HFFc6 (cell line): ENCODE measurements at regions not wholly inside any gene's neighbourhood (a gene's known extent, or its start where the extent isn't known, plus 50 kb on each side); places are given as distances from the start of the nearest gene placed in this dataset.
A peak's percentile ranks its signal among the peaks of the same experiment; 100 is the strongest.

Experiments
- DNase-seq: peaks from one replicate; pipeline ENCODE4 v3.0.0-alpha.2; 2018
- H3K27ac Mint-ChIP-seq: 2 replicates; pipeline ENCODE4 v1.8.0; 2020; ENCODE audit warnings: mild to moderate bottlenecking, mixed read lengths
- H3K27me3 Mint-ChIP-seq: 2 replicates; pipeline ENCODE4 v1.8.0; 2021; ENCODE audit warnings: mild to moderate bottlenecking, moderate library complexity, mixed read lengths; ENCODE audit not compliant: insufficient read depth
- H3K36me3 Mint-ChIP-seq: 2 replicates; pipeline ENCODE4 v1.8.0; 2021; ENCODE audit warnings: low read depth, mixed read lengths
- H3K4me1 Mint-ChIP-seq: 2 replicates; pipeline ENCODE4 v1.8.0; 2020; ENCODE audit warnings: low read depth, mixed read lengths
- H3K4me3 Mint-ChIP-seq: 2 replicates; pipeline ENCODE4 v1.8.0; 2020; ENCODE audit warnings: mild to moderate bottlenecking, moderate library complexity, mixed read lengths
- H3K9me3 Mint-ChIP-seq: 2 replicates; pipeline ENCODE4 v1.8.0; 2020; ENCODE audit warnings: mild to moderate bottlenecking, mixed read lengths
- CTCF ChIP-seq: fragments of 200-600 bp; sonication (generic); IDR thresholded peaks from 2 replicates; pipeline ENCODE4 v1.5.0; 2021; ENCODE audit warnings: antibody characterized with exemption, mild to moderate bottlenecking

- peak; percentile 82 for TF ChIP-seq CTCF
- Mint-ChIP-seq H3K27ac (no peak overlapping the region; the same call in 1 of the 2 replicates), H3K9me3 (no peaks in the 10 kb centered on the region), H3K4me3 (0 out of 2 replicates have a peak overlapping the region, but pooled peaks have one; percentile 10), H3K4me1 (peaks cover 13% of the 10 kb centered on the region), H3K36me3 (no peaks in the 10 kb centered on the region), H3K27me3 (no peaks in the 10 kb centered on the region)
- peak; percentile 68 for DNase-seq
Measured at GRCh38 chr5:87069974-87070608, 197.6 kb upstream of the RASA1 start.

- TF ChIP-seq CTCF: no peak
- no peaks in the 10 kb centered on the region for H3K27me3 Mint-ChIP-seq
- H3K27ac Mint-ChIP-seq: no peak overlapping the region
- H3K9me3 Mint-ChIP-seq: no peaks in the 10 kb centered on the region
- H3K36me3 Mint-ChIP-seq: no peaks in the 10 kb centered on the region
- peaks cover 32% of the 10 kb centered on the region for H3K4me1 Mint-ChIP-seq
- no peak overlapping the region for H3K4me3 Mint-ChIP-seq
- no peak for DNase-seq
Measured at GRCh38 chr5:87074072-87074471, 193.6 kb upstream of the RASA1 start.

- H3K36me3 Mint-ChIP-seq: no peaks in the 10 kb centered on the region
- DNase-seq: no peak
- no peaks in the 10 kb centered on the region for H3K9me3 Mint-ChIP-seq
- H3K4me3 Mint-ChIP-seq: no peak overlapping the region
- peaks cover 32% of the 10 kb centered on the region for H3K4me1 Mint-ChIP-seq
- no peak overlapping the region for H3K27ac Mint-ChIP-seq
- TF ChIP-seq CTCF: no peak
- H3K27me3 Mint-ChIP-seq: no peaks in the 10 kb centered on the region
Measured at GRCh38 chr5:87074934-87075541, 192.6 kb upstream of the RASA1 start.

- H3K27me3 Mint-ChIP-seq: no peaks in the 10 kb centered on the region
Measured at GRCh38 chr5:87076411-87076810, 191.3 kb upstream of the RASA1 start.

GRCh38 chr5:87076931-87077330 lies 190.8 kb upstream of the RASA1 start:
- TF ChIP-seq CTCF: no peak
- no peak for DNase-seq
- H3K27me3 Mint-ChIP-seq: no peaks in the 10 kb centered on the region
- no peaks in the 10 kb centered on the region for H3K36me3 Mint-ChIP-seq
- no peak overlapping the region for H3K4me3 Mint-ChIP-seq
- H3K4me1 Mint-ChIP-seq: peaks cover 37% of the 10 kb centered on the region
- H3K9me3 Mint-ChIP-seq: no peaks in the 10 kb centered on the region
- no peak overlapping the region for H3K27ac Mint-ChIP-seq

More at GRCh38 chr5:87076411-87076810, 191.3 kb upstream of the RASA1 start:
- no peak for DNase-seq
- H3K9me3 Mint-ChIP-seq: no peaks in the 10 kb centered on the region
- H3K4me3 Mint-ChIP-seq: no peak overlapping the region
- H3K4me1 Mint-ChIP-seq: peaks cover 32% of the 10 kb centered on the region
- no peak overlapping the region; the same call in 1 of the 2 replicates for H3K27ac Mint-ChIP-seq
- no peaks in the 10 kb centered on the region for H3K36me3 Mint-ChIP-seq
- no peak for TF ChIP-seq CTCF
